Activated T-cell treated with anti-CD3 and anti-CD28 coated beads, Interleukin-2, amount 50 U/mL, for 72 hours (primary cell): ENCODE measurements at regions not wholly inside any gene's neighbourhood (a gene's known extent, or its start where the extent isn't known, plus 50 kb on each side); places are given as distances from the start of the nearest gene placed in this dataset.
"Not testable (repeated sequence)": the region's sequence is repeated elsewhere in the genome, so short reads cannot be mapped to it uniquely, and the experiment has no call there.

ENCODE experiments used
- ATAC-seq, 2 donors: fragments of 150-1000 bp; cut with Tn5 transposase; replicated peaks in 1 of 2; 2 replicates each; pipeline ENCODE4 v1.10.0; 2021; ENCODE audit warnings: moderate library complexity in 2 of 2, mild to moderate bottlenecking in 1 of 2
- DNase-seq, 2 donors: peaks; one replicate each; pipeline ENCODE4 v3.0.0; 2021 to 2022; ENCODE audit warnings: mixed read lengths in 1 of 2
- H3K27ac Mint-ChIP-seq: one replicate; pipeline ENCODE4 v1.8.0; 2022; ENCODE audit warnings: mild to moderate bottlenecking, moderate library complexity, mixed read lengths
- H3K27me3 Mint-ChIP-seq: one replicate; pipeline ENCODE4 v1.8.0; 2022; ENCODE audit warnings: low read depth, mixed read lengths
- H3K36me3 Mint-ChIP-seq, 2 donors: one replicate each; pipeline ENCODE4 v1.8.0; 2022; ENCODE audit warnings: mixed read lengths in 2 of 2, mild to moderate bottlenecking in 1 of 2; ENCODE audit not compliant: insufficient read depth in 2 of 2
- H3K4me1 Mint-ChIP-seq: one replicate; pipeline ENCODE4 v1.8.0; 2022; ENCODE audit warnings: low read depth, mixed read lengths
- H3K4me3 Mint-ChIP-seq, 2 donors: one replicate each; pipeline ENCODE4 v1.8.0; 2022; ENCODE audit warnings: mild to moderate bottlenecking in 2 of 2, mixed read lengths in 2 of 2, moderate library complexity in 2 of 2
- H3K9me3 Mint-ChIP-seq, 2 donors: one replicate each; pipeline ENCODE4 v1.8.0; 2022; ENCODE audit warnings: mixed read lengths in 2 of 2

DNA sequence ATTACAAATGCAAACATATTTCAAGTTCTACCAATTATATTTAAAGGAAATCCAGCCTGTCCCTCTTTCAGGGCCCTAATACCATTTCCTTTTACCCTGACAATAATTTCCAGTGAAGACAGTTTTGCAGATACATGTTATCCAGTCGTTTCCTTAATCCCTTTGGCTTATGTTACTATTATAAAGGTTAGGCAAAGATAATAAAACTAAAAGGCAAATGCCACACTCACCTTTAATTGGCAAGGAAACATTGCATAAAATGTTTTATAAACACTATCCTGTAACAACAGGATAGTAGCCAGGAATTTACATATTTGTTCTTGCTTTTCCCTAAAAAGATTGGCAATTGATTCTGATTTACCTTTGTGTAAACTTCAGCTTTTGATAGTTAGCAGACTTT, 168.7 kb downstream of the AEBP2 start:
- Mint-ChIP-seq H3K9me3 (peaks cover 3 to 4% of the 10 kb centered on the region in 2 donors), H3K4me3 (no peak overlapping the region), H3K36me3 (peaks cover 3 to 13% of the 10 kb centered on the region in 2 donors), H3K4me1 (no peaks in the 10 kb centered on the region), H3K27me3 (no peaks in the 10 kb centered on the region), H3K27ac (no peak overlapping the region)
- ATAC-seq (no peak), DNase-seq (no peak)

DNA sequence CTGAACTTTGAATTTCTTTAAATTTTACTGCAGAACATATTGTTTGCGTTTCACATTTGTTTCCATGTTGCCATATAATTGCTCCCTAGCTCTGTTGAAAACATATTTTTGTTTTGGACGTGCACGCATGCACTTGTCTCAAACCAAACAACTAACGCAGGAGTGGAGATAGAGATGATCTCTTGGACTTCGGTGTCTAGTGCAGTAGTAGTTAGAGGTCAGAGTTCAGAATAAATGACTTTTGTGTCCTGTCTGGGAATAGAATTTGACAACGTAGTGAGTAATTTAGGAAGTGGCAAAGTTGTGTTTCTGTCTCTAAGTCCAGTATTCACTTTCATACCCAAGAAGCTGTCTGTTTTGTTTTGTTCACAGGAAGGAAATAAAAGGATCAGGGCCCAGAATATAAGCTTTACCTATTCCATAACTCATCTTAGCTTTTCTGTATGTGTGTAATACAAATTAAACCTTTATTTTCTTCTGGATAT, 173.8 kb downstream of the AEBP2 start:
- Mint-ChIP-seq H3K36me3 (peaks cover 0 to 2% of the 10 kb centered on the region in 2 donors), H3K4me3 (no peak overlapping the region), H3K27ac (no peak overlapping the region), H3K4me1 (peaks cover 6% of the 10 kb centered on the region), H3K9me3 (peaks cover 0 to 4% of the 10 kb centered on the region in 2 donors), H3K27me3 (no peaks in the 10 kb centered on the region)
- DNase-seq, result no peak
- no peak for ATAC-seq

DNA sequence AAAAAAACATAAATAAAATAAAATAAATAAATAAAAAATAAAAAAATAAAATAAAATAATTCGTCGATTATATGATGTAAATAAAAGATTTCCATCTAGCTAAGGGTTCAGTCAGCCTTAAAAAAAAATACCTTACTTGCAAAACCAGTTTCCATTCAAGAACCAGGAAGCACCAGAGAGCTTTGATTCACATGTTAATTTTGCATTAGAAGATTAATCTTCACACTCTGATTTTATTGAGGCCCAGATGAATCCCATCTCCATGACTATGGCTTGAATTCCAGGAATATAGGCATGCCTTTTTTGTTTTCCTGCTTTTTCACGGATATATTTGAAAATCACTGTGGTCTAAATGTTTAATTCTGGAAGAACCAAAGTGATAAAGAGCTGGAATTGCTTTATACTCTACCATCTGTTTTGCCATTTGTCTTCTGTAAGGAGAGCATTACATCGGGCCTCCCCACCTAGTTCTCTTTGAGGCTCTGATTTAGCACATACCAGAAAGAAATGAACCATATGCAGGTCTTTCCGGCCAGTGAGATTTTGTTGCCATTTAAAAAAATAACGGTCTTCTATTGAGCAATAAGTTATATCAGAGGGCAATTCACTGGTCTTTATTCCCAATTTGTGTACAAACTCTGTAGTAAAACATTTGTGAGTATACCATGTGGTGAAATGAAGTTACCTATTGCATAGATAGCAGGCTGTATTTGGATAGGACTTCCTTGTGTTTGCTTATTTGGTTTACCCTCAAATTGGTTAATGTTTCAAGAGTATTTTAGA, 175.5 kb downstream of the AEBP2 start:
- H3K4me1 Mint-ChIP-seq, result peaks cover 6% of the 10 kb centered on the region
- H3K36me3 Mint-ChIP-seq, result peaks cover 0 to 2% of the 10 kb centered on the region in 2 donors
- H3K9me3 Mint-ChIP-seq, result peaks cover 0 to 4% of the 10 kb centered on the region in 2 donors
- no peaks in the 10 kb centered on the region for H3K27me3 Mint-ChIP-seq
- ATAC-seq, result no peak
- H3K27ac Mint-ChIP-seq, result no peak overlapping the region
- H3K4me3 Mint-ChIP-seq, result no peak overlapping the region
- DNase-seq, result no peak

DNA sequence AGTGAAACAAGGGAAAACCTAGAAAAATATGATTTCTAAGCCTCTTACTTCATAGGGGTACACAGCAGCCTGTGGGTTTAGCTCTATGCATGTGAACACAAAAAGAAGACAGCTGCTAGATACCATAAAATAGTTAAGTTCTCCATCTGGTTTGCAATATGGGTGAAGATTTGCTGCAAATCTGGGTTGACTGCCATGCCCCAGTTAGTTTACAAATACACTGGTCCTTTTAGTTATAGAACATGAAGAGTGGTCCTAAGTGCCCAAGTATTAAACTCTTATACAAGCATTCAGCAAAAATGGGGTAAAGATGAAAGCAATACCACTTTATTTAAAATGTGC, 176.1 kb downstream of the AEBP2 start:
- no peak overlapping the region for H3K4me3 Mint-ChIP-seq

DNA sequence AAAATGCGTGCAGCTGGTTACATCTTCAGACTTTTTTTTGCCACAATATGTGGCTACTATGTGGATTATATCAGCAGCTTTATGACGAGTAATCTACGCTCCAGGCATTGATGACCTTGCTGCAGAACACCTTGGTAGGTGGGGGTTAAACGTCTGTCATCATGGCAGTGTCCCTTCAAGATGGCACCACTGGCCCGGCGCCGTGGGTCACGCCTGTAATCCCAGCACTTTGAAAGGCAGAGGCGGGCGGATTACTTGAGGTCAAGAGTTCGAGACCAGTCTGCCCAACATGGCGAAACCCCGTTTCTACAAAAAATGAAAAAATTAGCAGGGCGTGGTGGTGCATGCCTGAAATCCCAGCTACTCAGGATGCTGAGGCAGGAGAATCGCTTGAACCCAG, 177.5 kb downstream of the AEBP2 start:
- H3K27me3 Mint-ChIP-seq, result no peaks in the 10 kb centered on the region
- no peak for DNase-seq
- no peak for ATAC-seq
- no peak overlapping the region for H3K27ac Mint-ChIP-seq
- no peak overlapping the region for H3K4me3 Mint-ChIP-seq
- peaks cover 0 to 2% of the 10 kb centered on the region in 2 donors for H3K36me3 Mint-ChIP-seq
- no peaks in the 10 kb centered on the region for H3K9me3 Mint-ChIP-seq
- peaks cover 6% of the 10 kb centered on the region for H3K4me1 Mint-ChIP-seq

More for the DNA sequence above, 176.1 kb downstream of the AEBP2 start:
- Mint-ChIP-seq H3K36me3 (peaks cover 0 to 2% of the 10 kb centered on the region in 2 donors), H3K4me1 (peaks cover 6% of the 10 kb centered on the region), H3K27me3 (no peaks in the 10 kb centered on the region), H3K27ac (no peak overlapping the region), H3K9me3 (peaks cover 0 to 4% of the 10 kb centered on the region in 2 donors)
- no peak for ATAC-seq
- DNase-seq, result no peak

DNA sequence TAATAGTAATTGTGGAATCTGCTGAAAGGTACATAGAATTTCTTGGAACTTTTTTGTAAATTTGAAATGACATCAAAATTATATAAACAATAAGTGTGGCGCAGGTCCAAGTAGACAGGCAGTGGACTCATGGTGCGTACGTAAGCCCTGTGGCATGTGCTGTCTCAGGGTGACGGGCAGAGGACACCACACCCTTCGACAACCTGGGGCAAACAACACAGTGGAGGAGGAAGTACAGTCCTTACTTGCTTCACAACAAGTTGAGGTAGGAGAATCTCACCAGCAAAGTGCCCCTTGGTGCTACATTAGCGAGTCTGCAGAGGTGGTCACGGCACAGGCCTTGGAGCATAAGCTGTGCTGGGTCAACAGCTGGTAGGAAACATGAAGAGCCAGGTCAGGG, 180.9 kb downstream of the AEBP2 start:
- Mint-ChIP-seq H3K9me3 (no peaks in the 10 kb centered on the region), H3K4me3 (no peak overlapping the region), H3K36me3 (no peaks in the 10 kb centered on the region), H3K27me3 (no peaks in the 10 kb centered on the region), H3K4me1 (peaks cover 6% of the 10 kb centered on the region), H3K27ac (no peak overlapping the region)
- DNase-seq, result no peak
- ATAC-seq, result no peak

DNA sequence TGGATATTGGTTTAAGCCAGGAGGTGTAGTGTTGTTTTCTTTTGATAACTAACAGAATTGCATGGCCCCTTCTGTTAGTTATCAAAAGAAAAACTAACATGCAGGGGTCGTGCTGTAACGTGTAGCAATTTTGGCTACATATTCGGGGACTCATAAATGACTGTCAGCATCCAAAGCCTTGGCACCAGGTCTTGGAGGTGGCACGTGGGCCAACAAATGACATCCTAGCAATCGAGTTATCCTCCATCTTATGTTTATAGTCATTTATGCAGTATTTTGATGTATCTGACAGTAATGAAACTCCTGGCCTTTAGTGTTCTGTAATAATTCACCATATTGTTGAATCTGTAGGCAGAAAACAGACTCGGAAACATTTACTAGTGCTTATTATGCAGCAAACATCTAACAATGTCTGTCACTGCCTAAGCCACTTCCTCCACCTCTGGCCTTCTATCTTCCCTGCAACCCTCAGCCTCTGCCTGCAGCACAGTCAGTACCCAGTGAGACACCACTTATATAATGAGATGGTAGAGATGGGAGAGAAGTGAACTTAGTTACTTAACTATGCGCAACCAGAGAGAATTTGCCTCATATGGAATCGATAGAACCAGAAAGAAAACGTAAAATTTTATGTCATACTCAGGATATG, 184.6 kb downstream of the AEBP2 start:
- no peaks in the 10 kb centered on the region for H3K27me3 Mint-ChIP-seq
- no peak overlapping the region for H3K4me3 Mint-ChIP-seq
- peaks cover 1 to 2% of the 10 kb centered on the region in 2 donors for H3K9me3 Mint-ChIP-seq
- no peak for DNase-seq
- H3K36me3 Mint-ChIP-seq, result no peaks in the 10 kb centered on the region
- no peak overlapping the region for H3K27ac Mint-ChIP-seq
- H3K4me1 Mint-ChIP-seq, result no peaks in the 10 kb centered on the region
- no peak for ATAC-seq

DNA sequence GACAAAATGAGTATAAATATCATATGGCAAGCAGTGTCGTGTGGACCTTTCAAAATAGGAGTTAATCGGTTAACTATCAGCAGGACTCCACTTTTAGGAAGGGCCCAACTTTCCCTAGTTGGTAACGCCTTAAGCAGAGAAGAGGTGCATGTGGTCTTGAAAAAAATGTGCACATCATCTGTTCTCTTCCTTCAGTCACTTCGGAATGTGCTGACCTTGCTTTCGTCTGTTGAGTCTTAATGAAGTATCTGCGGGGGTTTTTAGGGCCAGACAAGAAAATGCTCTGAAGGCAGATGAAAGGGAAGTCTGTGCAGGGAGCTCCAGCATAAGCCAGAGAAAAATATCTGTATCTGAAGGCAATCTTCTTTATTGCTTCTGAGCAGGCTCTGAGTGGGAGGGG, 185.2 kb downstream of the AEBP2 start:
- no peak for DNase-seq

DNA sequence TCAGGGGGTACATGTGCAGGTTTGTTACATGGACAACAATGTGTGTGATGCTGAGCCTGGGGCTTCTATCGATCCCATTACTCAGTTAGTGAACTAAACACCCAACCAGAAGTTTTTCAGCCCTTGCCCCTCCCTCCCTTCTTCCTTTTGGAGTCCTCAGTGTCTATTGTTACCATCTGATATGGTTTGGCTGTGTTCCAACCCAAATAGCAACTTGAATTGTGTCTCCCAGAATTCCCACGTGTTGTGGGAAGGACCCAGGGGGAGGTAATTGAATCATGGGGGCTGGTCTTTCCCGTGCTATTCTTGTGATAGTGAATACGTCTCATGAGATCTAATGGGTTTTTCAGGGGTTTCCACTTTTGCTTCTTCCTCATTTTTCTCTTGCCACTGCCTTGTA, 186.3 kb downstream of the AEBP2 start:
- not testable (repeated sequence) for H3K36me3 Mint-ChIP-seq, H3K4me1 Mint-ChIP-seq, H3K27ac Mint-ChIP-seq, H3K4me3 Mint-ChIP-seq, H3K9me3 Mint-ChIP-seq, DNase-seq, H3K27me3 Mint-ChIP-seq, ATAC-seq

More for the DNA sequence above, 185.2 kb downstream of the AEBP2 start:
- H3K9me3 Mint-ChIP-seq, result peaks cover 1 to 2% of the 10 kb centered on the region in 2 donors
- no peaks in the 10 kb centered on the region for H3K27me3 Mint-ChIP-seq
- no peak for ATAC-seq
- H3K4me3 Mint-ChIP-seq, result no peak overlapping the region
- no peaks in the 10 kb centered on the region for H3K36me3 Mint-ChIP-seq
- no peak overlapping the region for H3K27ac Mint-ChIP-seq
- H3K4me1 Mint-ChIP-seq, result no peaks in the 10 kb centered on the region

DNA sequence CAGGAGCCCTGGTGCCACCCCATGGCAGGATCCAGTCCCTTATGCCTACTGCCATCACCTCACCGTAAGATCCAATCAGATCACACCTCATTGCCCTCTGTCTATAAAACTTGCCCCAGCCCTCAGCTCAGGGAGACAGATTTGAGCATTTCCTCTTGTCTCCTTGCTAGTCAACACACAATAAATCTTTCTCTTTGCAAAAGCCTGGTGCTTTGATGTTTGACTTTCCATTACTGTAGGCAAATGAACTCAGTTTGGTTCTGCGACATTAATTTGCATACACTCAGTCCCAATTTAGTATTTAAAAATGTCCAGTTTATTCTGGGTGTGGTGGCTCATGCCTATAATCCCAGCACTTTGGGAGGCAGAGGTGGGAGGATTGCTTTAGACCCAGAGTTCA, 188.4 kb downstream of the AEBP2 start:
- no peak for DNase-seq
- ATAC-seq, result no peak
- Mint-ChIP-seq H3K27me3 (no peaks in the 10 kb centered on the region), H3K4me3 (no peak overlapping the region), H3K4me1 (no peaks in the 10 kb centered on the region), H3K9me3 (peaks cover 1 to 2% of the 10 kb centered on the region in 2 donors), H3K27ac (no peak overlapping the region), H3K36me3 (no peaks in the 10 kb centered on the region)

DNA sequence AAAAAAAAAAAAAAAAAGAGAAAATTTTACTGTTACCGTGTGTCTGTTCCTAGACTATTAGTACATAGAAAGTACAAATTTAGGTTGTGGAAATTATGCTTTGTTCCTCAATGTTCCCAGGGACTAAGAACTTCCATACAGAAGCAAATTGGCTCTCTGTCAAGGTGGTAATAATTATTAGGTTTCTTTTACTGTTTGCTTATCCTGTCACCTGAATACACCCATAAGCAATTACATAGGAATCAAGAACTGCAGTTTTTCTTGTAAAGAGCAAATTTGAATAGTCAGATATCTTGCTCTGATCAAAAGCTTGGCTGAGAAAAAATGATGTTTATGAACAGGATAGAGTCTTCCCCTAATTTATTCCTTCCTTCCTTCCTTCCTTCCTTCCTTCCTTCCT, 191.2 kb downstream of the AEBP2 start:
- no peaks in the 10 kb centered on the region for H3K36me3 Mint-ChIP-seq
- H3K27me3 Mint-ChIP-seq, result no peaks in the 10 kb centered on the region
- no peak for ATAC-seq
- no peaks in the 10 kb centered on the region for H3K4me1 Mint-ChIP-seq
- H3K27ac Mint-ChIP-seq, result no peak overlapping the region
- no peak for DNase-seq
- no peak overlapping the region for H3K4me3 Mint-ChIP-seq
- H3K9me3 Mint-ChIP-seq, result peaks cover 1 to 2% of the 10 kb centered on the region in 2 donors

DNA sequence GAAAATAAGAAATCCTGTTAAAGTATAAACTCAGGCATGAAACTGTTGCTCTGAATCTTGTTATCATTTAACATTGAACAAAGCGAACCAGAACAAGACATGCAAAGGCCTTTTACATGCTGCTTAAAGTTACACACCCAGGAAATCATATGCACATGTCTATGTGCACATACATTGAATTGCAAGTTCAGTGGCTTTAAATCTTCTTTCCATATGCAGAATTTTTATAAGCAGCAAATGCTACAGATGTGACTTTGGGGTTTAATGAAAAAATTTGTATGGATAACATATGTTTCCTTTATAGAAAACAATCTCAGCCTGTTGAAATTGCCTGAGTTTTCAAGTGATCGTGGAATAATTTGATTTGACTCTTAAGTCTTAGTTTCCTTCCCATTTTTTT, 193.9 kb downstream of the AEBP2 start:
- H3K9me3 Mint-ChIP-seq, result no peaks in the 10 kb centered on the region
- no peak for ATAC-seq
- H3K27me3 Mint-ChIP-seq, result no peaks in the 10 kb centered on the region
- no peaks in the 10 kb centered on the region for H3K36me3 Mint-ChIP-seq
- no peak for DNase-seq
- no peak overlapping the region for H3K27ac Mint-ChIP-seq
- H3K4me3 Mint-ChIP-seq, result no peak overlapping the region
- H3K4me1 Mint-ChIP-seq, result no peaks in the 10 kb centered on the region

DNA sequence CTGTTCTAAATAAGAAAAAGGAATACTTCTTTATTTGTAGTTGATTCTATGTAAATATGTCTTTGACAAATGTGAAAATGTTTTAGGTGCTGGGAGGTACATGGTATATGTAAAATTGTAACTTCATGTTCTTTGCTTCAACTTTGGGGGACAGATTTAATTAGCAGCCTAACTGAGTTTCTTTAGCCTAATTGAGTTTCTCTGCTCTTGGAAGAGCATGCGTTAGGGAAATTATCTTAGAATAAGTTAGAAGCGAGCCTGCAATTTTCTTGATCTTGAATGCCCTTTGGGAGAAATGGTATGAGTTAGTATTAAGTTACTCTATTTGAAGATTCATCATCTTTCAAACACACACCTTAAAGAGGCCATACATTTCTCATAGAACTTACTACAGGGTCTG, 194.3 kb downstream of the AEBP2 start:
- H3K4me3 Mint-ChIP-seq, result no peak overlapping the region
- no peak overlapping the region for H3K27ac Mint-ChIP-seq
- no peak for DNase-seq
- no peaks in the 10 kb centered on the region for H3K4me1 Mint-ChIP-seq
- no peak for ATAC-seq
- no peaks in the 10 kb centered on the region for H3K27me3 Mint-ChIP-seq
- no peaks in the 10 kb centered on the region for H3K9me3 Mint-ChIP-seq
- no peaks in the 10 kb centered on the region for H3K36me3 Mint-ChIP-seq
